GM12878 (cell line): ENCODE measurements at regions not wholly inside any gene's neighbourhood (a gene's known extent, or its start where the extent isn't known, plus 50 kb on each side); places are given as distances from the start of the nearest gene placed in this dataset.

Experiments
- ASH2L ChIP-seq: fragments of 300-600, 200-600 bp; sonication (generic); IDR thresholded peaks from 2 replicates; pipeline ENCODE4 v1.6.1; 2017; ENCODE audit warnings: low read depth, mild to moderate bottlenecking, borderline replicate concordance
- HDAC6 ChIP-seq: fragments of 200-600 bp; sonication (generic); IDR thresholded peaks from one replicate; pipeline ENCODE4 v1.8.0; 2017; ENCODE audit warnings: antibody characterized with exemption; ENCODE audit not compliant: unreplicated experiment
- JUND ChIP-seq: IDR thresholded peaks from 2 replicates; pipeline ENCODE4 v1.6.1; 2012; ENCODE audit warnings: low read depth, mild to moderate bottlenecking, low read length, improper control_type of control experiment, moderate library complexity
- RFX5 ChIP-seq: IDR thresholded peaks from 2 replicates; pipeline ENCODE4 v1.6.1; 2011; ENCODE audit warnings: low read depth, low read length, improper control_type of control experiment
- SPI1 ChIP-seq: IDR thresholded peaks from 2 replicates; pipeline ENCODE4 v1.6.1; 2011; ENCODE audit warnings: low read depth, mild to moderate bottlenecking, low read length, moderate library complexity, borderline replicate concordance; ENCODE audit not compliant: insufficient read depth
- YY1 ChIP-seq: IDR thresholded peaks from 2 replicates; pipeline ENCODE4 v1.6.1; 2011; ENCODE audit warnings: low read depth, mild to moderate bottlenecking, low read length
- TF ChIP-seq, protein P1 (sequence below): IDR thresholded peaks from 2 replicates; pipeline ENCODE4 v1.6.1; 2012; ENCODE audit warnings: low read depth, low read length, improper control_type of control experiment
- TF ChIP-seq, protein P2 (sequence below): IDR thresholded peaks from 2 replicates; pipeline ENCODE4 v1.6.1; 2012; ENCODE audit warnings: low read length, inconsistent platforms
- TF ChIP-seq, protein P3 (sequence below), 3 experiments: IDR thresholded peaks in 2 of 3; conservative IDR thresholded peaks in 1 of 3; 2 replicates each; pipeline ENCODE4 v1.5.1; 2011; ENCODE audit warnings: low read depth in 3 of 3, low read length in 3 of 3, mild to moderate bottlenecking in 3 of 3, control low read depth in 2 of 3, moderate library complexity in 2 of 3, inconsistent platforms in 1 of 3, mixed read lengths in 1 of 3; ENCODE audit not compliant: control insufficient read depth in 2 of 3, insufficient read depth in 1 of 3; ENCODE audit errors: extremely low read depth in 1 of 3

DNA sequence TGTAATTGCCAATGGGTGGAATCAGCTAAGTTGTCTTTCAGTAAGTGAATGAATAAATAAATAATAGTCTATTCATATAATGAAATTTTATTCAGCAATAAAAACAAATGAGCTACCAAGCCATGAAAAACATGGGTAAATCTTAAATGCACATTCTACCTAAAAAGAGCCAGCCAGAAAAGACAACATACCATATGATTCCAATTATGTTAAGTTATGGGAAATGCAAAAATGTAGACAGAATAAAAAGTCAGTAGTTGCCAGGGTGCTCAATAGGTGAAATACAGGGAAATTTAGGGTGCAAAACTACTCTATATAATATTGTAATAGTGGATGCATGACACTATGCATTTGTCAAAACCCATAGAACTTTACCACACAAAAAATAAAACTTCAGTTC, 277.2 kb upstream of the EPHA6 start:
- TF ChIP-seq HDAC6 (no peak), JUND (no peak), SPI1 (no peak), ASH2L (no peak), RFX5 (no peak), YY1 (no peak)
- TF ChIP-seq, protein P1, sequence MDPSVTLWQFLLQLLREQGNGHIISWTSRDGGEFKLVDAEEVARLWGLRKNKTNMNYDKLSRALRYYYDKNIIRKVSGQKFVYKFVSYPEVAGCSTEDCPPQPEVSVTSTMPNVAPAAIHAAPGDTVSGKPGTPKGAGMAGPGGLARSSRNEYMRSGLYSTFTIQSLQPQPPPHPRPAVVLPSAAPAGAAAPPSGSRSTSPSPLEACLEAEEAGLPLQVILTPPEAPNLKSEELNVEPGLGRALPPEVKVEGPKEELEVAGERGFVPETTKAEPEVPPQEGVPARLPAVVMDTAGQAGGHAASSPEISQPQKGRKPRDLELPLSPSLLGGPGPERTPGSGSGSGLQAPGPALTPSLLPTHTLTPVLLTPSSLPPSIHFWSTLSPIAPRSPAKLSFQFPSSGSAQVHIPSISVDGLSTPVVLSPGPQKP, result no peak
- TF ChIP-seq, protein P2, sequence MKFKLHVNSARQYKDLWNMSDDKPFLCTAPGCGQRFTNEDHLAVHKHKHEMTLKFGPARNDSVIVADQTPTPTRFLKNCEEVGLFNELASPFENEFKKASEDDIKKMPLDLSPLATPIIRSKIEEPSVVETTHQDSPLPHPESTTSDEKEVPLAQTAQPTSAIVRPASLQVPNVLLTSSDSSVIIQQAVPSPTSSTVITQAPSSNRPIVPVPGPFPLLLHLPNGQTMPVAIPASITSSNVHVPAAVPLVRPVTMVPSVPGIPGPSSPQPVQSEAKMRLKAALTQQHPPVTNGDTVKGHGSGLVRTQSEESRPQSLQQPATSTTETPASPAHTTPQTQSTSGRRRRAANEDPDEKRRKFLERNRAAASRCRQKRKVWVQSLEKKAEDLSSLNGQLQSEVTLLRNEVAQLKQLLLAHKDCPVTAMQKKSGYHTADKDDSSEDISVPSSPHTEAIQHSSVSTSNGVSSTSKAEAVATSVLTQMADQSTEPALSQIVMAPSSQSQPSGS, result no peak
- TF ChIP-seq, protein P3, sequence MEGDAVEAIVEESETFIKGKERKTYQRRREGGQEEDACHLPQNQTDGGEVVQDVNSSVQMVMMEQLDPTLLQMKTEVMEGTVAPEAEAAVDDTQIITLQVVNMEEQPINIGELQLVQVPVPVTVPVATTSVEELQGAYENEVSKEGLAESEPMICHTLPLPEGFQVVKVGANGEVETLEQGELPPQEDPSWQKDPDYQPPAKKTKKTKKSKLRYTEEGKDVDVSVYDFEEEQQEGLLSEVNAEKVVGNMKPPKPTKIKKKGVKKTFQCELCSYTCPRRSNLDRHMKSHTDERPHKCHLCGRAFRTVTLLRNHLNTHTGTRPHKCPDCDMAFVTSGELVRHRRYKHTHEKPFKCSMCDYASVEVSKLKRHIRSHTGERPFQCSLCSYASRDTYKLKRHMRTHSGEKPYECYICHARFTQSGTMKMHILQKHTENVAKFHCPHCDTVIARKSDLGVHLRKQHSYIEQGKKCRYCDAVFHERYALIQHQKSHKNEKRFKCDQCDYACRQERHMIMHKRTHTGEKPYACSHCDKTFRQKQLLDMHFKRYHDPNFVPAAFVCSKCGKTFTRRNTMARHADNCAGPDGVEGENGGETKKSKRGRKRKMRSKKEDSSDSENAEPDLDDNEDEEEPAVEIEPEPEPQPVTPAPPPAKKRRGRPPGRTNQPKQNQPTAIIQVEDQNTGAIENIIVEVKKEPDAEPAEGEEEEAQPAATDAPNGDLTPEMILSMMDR (IDR thresholded peaks at IDR 0.05 in 2 of 3, conservative IDR thresholded peaks at IDR 0.05 in 1 of 3; ENCODE audit: control insufficient read depth in 2 of 3, extremely low read depth in 1 of 3, insufficient read depth in 1 of 3, low read depth in 3 of 3, low read length in 3 of 3), result no peak
